ENCODE measurements at regions not wholly inside any gene's neighbourhood (a gene's known extent, or its start where the extent isn't known, plus 50 kb on each side); places are given as distances from the start of the nearest gene placed in this dataset.

- H3K4me3 ChIP-seq: no peak overlapping the region
- no peak for DNase-seq (ENCODE audit: extremely low spot score in 2 of 2)
- H3K4me1 ChIP-seq: no peaks in the 10 kb centered on the region
- H3K27me3 ChIP-seq: no peaks in the 10 kb centered on the region
- H3K9me3 ChIP-seq: no peaks in the 10 kb centered on the region
- intact Hi-C loops (cut with DNase I): no loop called here
- TF ChIP-seq CTCF (IDR thresholded peaks at IDR 0.05) (no peak), POLR2AphosphoS5 (IDR thresholded peaks at IDR 0.05; ENCODE audit: insufficient read depth in 1 of 2, low read depth in 1 of 2) (no peak), POLR2A (IDR thresholded peaks at IDR 0.05) (no peak)
- no peak overlapping the region for H3K27ac ChIP-seq
- H3K36me3 ChIP-seq: no peaks in the 10 kb centered on the region
These were observed 181.4 kb upstream of the GPR26 start for GRCh38 chr10:123484722-123485121.

GRCh38 chr10:123485341-123485960 is 180.7 kb upstream of the GPR26 start:
- Histone ChIP-seq H3K4me3 (no peak overlapping the region), H3K4me1 (no peaks in the 10 kb centered on the region), H3K36me3 (no peaks in the 10 kb centered on the region), H3K9me3 (no peaks in the 10 kb centered on the region), H3K27me3 (no peaks in the 10 kb centered on the region), H3K27ac (no peak overlapping the region)
- intact Hi-C loops (cut with DNase I): no loop called here
- TF ChIP-seq POLR2A (IDR thresholded peaks at IDR 0.05): no peak
- no peak for TF ChIP-seq CTCF (IDR thresholded peaks at IDR 0.05)
- no peak for TF ChIP-seq POLR2AphosphoS5 (IDR thresholded peaks at IDR 0.05; ENCODE audit: insufficient read depth in 1 of 2, low read depth in 1 of 2)
- DNase-seq (ENCODE audit: extremely low spot score in 2 of 2): no peak

GRCh38 chr10:123488436-123488835 is 177.7 kb upstream of the GPR26 start:
- Histone ChIP-seq H3K27me3 (no peaks in the 10 kb centered on the region), H3K36me3 (no peaks in the 10 kb centered on the region), H3K9me3 (no peaks in the 10 kb centered on the region), H3K4me3 (no peak overlapping the region), H3K4me1 (no peaks in the 10 kb centered on the region), H3K27ac (no peak overlapping the region)
- intact Hi-C loops (cut with DNase I): no loop called here
- no peak for DNase-seq (ENCODE audit: extremely low spot score in 2 of 2)
- TF ChIP-seq POLR2A (IDR thresholded peaks at IDR 0.05) (no peak), POLR2AphosphoS5 (IDR thresholded peaks at IDR 0.05; ENCODE audit: insufficient read depth in 1 of 2, low read depth in 1 of 2) (no peak), CTCF (IDR thresholded peaks at IDR 0.05) (no peak)

GRCh38 chr10:123491364-123491763 is 174.8 kb upstream of the GPR26 start:
- intact Hi-C loops (cut with DNase I): no loop called here
- no peaks in the 10 kb centered on the region for H3K27me3 ChIP-seq
- no peak for TF ChIP-seq POLR2AphosphoS5 (IDR thresholded peaks at IDR 0.05; ENCODE audit: insufficient read depth in 1 of 2, low read depth in 1 of 2)
- TF ChIP-seq CTCF (IDR thresholded peaks at IDR 0.05): no peak
- no peak for TF ChIP-seq POLR2A (IDR thresholded peaks at IDR 0.05)

GRCh38 chr10:123492016-123492415 is 174.1 kb upstream of the GPR26 start:
- intact Hi-C loops (cut with DNase I): no loop called here
- H3K27me3 ChIP-seq: no peaks in the 10 kb centered on the region
- H3K4me1 ChIP-seq: no peaks in the 10 kb centered on the region
- TF ChIP-seq CTCF (IDR thresholded peaks at IDR 0.05) (no peak), POLR2A (IDR thresholded peaks at IDR 0.05) (no peak), POLR2AphosphoS5 (IDR thresholded peaks at IDR 0.05; ENCODE audit: insufficient read depth in 1 of 2, low read depth in 1 of 2) (no peak)
- H3K27ac ChIP-seq: no peak overlapping the region
- no peak for DNase-seq (ENCODE audit: extremely low spot score in 2 of 2)
- H3K36me3 ChIP-seq: no peaks in the 10 kb centered on the region
- H3K4me3 ChIP-seq: no peak overlapping the region
- H3K9me3 ChIP-seq: no peaks in the 10 kb centered on the region

More at GRCh38 chr10:123491364-123491763, 174.8 kb upstream of the GPR26 start:
- Histone ChIP-seq H3K4me1 (no peaks in the 10 kb centered on the region), H3K4me3 (no peak overlapping the region), H3K9me3 (no peaks in the 10 kb centered on the region), H3K36me3 (no peaks in the 10 kb centered on the region), H3K27ac (no peak overlapping the region)
- no peak for DNase-seq (ENCODE audit: extremely low spot score in 2 of 2)

All from vagina (tissue), 2 donors.